Activated CD8-positive, alpha-beta memory T cell treated with anti-CD3 and anti-CD28 coated beads, Interleukin-2, amount 10 ng/mL, durations not matched to agents 7 days and 5 days (primary cell): ENCODE measurements at regions not wholly inside any gene's neighbourhood (a gene's known extent, or its start where the extent isn't known, plus 50 kb on each side); places are given as distances from the start of the nearest gene placed in this dataset.
"Not testable (repeated sequence)": the region's sequence is repeated elsewhere in the genome, so short reads cannot be mapped to it uniquely, and the experiment has no call there.

Experiments used
- ATAC-seq: fragments of 150-1000 bp; cut with Tn5 transposase; one replicate; pipeline ENCODE4 v1.10.0; 2021; ENCODE audit warnings: moderate library complexity
- CTCF ChIA-PET: fragments of 350-600 bp; sonication (Branson Sonifier 250); formaldehyde crosslinking; loops from one replicate; lab custom pipeline; 2021; ENCODE audit warnings: antibody characterized with exemption; lab: Charles Lee
- DNase-seq: peaks from one replicate; pipeline ENCODE4 v3.0.0-alpha.2; 2020
- H3K27ac Mint-ChIP-seq: one replicate; pipeline ENCODE4 v1.8.0; 2021; ENCODE audit warnings: mild to moderate bottlenecking, mixed read lengths
- H3K27me3 Mint-ChIP-seq: one replicate; pipeline ENCODE4 v1.8.0; 2021; ENCODE audit warnings: mixed read lengths
- H3K36me3 Mint-ChIP-seq: one replicate; pipeline ENCODE4 v1.8.0; 2021; ENCODE audit warnings: mild to moderate bottlenecking, mixed read lengths
- H3K4me1 Mint-ChIP-seq: one replicate; pipeline ENCODE4 v1.8.0; 2021; ENCODE audit warnings: mixed read lengths
- H3K4me3 Mint-ChIP-seq: one replicate; pipeline ENCODE4 v1.8.0; 2021; ENCODE audit warnings: mild to moderate bottlenecking, moderate library complexity, mixed read lengths
- H3K9me3 Mint-ChIP-seq: one replicate; pipeline ENCODE4 v1.8.0; 2022; ENCODE audit warnings: low read depth, mixed read lengths

- DNase-seq (no peak), ATAC-seq (no peak)
- H3K36me3 Mint-ChIP-seq = peaks cover 4% of the 10 kb centered on the region
- no peak overlapping the region for H3K4me3 Mint-ChIP-seq
- no peaks in the 10 kb centered on the region for H3K27me3 Mint-ChIP-seq
- H3K9me3 Mint-ChIP-seq = no peaks in the 10 kb centered on the region
- no peak overlapping the region for H3K27ac Mint-ChIP-seq
- CTCF ChIA-PET = no interaction called here
- no peaks in the 10 kb centered on the region for H3K4me1 Mint-ChIP-seq
Measured at GRCh38 chr17:83012200-83012785, 67.1 kb upstream of the METRNL start.

DNA sequence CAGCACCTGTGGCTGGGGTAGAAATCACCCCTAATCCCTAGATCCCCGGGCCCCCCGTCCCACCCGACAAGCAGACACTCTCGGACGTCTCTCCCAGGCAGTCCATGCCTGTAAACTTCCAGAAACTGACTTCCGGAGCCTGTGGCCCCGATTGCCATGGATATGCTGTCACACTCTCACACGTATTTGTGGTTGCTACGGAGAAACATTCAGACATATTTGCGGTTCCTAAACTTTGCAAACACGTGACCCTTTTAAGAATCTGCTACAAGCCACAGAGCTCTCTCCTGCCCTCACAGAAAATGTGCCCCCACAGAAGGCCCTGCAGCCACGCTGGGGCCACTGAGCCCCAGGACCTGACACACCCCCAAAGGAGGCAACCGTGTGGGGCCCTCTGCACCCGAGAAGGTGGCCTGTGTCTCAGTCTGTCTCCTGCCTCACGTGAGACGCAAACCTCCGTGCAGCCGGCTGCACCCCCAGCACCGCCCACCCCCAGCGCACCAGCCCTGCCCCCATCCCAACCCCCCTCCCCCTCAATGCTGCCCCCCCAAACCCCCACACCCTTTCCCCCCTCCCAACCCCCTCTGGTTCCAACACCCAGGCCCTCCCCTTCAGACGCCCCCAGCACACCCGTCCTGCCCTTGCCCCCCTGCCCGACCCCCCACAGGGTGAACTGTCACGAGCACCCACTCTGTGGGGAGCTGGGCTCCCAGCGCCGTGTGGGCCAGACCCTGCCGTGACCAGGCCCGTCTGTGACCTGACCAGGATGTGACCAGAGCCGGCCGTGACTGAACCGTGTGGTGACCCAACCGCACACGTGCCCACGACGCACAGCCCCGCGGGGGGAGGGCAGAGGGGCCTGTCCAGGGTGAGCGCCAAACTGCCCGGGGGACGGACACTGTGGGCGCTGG, 66.3 kb upstream of the METRNL start:
- Mint-ChIP-seq H3K9me3 (no peaks in the 10 kb centered on the region), H3K4me1 (no peaks in the 10 kb centered on the region), H3K4me3 (no peak overlapping the region), H3K27me3 (no peaks in the 10 kb centered on the region), H3K36me3 (peaks cover 8% of the 10 kb centered on the region), H3K27ac (no peak overlapping the region)
- CTCF ChIA-PET = no interaction called here
- ATAC-seq (no peak), DNase-seq (no peak)

DNA sequence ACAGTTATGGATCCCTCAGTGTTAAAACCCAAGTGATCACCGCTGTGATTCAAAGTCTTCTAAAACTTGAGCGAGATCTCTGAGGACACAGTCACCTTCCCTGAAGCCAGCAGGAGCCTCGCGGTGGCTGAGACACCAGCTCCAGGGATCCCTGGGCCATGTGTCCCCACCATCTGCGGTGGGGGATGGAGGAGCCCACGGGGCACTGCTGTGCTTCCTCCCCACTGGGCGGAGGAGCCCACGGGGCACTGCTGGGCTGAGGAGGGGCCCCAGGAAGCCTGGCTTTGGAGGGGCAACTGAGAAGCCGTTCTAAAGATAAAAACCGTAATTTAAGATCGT, 65.7 kb upstream of the METRNL start:
- CTCF ChIA-PET = no interaction called here
- no peak for ATAC-seq

DNA sequence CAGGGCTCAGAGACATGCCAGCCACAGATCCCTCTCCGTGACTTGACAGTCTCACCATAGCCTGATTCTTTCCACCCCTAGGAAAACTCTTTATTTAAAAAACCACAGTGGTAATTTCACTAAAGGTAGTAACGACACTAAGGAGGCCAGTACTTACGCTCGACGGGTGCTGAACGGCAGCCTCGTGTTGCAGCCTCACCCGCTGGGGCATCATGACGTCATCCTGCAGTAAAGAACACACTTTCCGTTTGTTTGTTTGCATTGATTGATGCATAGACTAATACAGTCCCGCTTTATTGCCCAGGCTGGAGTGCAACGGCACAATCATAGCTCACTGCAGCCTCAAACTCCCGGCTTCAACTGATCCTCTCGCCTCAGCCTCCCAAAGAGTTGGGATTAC, 65.1 kb upstream of the METRNL start:
- CTCF ChIA-PET = no interaction called here
- DNase-seq (no peak), ATAC-seq (no peak)
- Mint-ChIP-seq H3K4me3 (no peak overlapping the region), H3K4me1 (no peaks in the 10 kb centered on the region), H3K9me3 (no peaks in the 10 kb centered on the region), H3K27ac (no peak overlapping the region), H3K27me3 (no peaks in the 10 kb centered on the region), H3K36me3 (peaks cover 8% of the 10 kb centered on the region)

More for the DNA sequence above, 65.7 kb upstream of the METRNL start:
- Mint-ChIP-seq H3K4me3 (no peak overlapping the region), H3K9me3 (no peaks in the 10 kb centered on the region), H3K4me1 (no peaks in the 10 kb centered on the region), H3K27ac (no peak overlapping the region), H3K36me3 (peaks cover 8% of the 10 kb centered on the region), H3K27me3 (no peaks in the 10 kb centered on the region)
- no peak for DNase-seq

DNA sequence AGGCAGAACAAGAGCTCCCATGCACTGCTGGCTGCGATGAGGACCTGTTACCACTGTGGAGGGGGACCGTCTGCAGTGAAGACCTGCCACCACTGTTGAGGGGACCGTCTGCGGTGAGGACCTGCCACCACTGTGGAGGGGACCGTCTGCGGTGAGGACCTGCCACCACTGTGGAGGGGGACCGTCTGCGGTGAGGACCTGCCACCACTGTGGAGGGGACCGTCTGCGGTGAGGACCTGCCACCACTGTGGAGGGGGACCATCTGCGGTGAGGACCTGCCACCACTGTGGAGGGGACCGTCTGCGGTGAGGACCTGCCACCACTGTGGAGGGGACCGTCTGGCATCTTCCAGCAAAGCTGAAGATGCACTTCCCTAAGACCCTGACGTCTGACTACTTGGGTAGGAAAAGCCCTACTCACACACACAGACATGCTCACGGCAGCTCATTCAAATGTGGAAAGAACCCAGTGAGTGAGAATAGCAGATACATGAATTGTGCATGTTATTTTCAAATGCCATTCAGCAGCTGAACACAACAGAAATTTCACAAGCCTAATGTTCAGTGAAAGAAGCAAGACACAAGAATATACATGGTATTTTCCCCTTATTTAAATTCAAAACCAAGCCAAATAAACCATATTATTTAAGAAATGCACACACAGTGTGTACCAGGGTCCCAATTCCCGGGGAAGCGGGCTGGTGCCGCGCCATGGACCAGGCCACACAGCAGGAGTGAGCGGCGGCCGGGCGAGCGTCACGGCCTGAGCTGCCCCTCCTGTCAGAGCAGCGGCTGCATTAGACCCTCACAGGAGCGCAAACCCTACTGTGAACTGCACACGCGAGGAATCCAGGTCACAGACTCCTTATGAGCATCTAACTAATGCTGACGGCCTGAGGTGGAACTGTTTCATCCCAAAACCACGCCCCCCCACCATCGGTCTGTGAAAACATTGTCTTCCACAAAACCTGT, 64.2 kb upstream of the METRNL start:
- ATAC-seq = no peak
- Mint-ChIP-seq H3K36me3 (peaks cover 10% of the 10 kb centered on the region), H3K27ac (no peak overlapping the region), H3K4me3 (no peak overlapping the region), H3K4me1 (no peaks in the 10 kb centered on the region), H3K27me3 (no peaks in the 10 kb centered on the region), H3K9me3 (no peaks in the 10 kb centered on the region)
- no peak for DNase-seq
- CTCF ChIA-PET = no interaction called here

DNA sequence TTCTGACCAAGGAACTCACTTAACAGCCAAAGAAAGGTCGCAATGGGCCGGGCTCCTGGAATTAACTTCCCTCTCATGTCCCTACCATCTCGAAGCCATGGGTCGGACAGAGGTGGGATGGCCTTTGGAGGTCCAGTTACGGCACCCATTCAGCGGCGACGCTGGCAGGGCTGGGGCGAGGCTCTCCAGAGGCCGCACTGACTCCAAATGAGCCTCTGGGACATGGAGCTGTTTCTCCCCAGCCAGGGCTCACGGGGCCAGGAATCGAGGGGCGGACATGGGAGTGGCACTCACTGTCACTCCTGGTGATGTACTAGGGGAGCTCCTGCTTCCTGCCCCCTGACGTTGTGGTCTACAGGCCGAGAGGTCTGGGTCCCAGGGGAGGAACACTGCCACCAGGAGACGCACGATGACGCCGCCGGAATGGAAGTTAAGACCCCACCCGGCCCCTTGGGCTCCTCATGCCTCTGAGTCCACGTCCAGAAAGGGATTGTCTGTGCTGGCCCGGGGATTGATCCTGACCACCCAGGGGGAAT, 60.7 kb upstream of the METRNL start:
- Mint-ChIP-seq H3K9me3 (no peaks in the 10 kb centered on the region), H3K36me3 (peaks cover 7% of the 10 kb centered on the region), H3K27me3 (no peaks in the 10 kb centered on the region), H3K4me3 (no peak overlapping the region), H3K27ac (no peak overlapping the region), H3K4me1 (peaks cover 4% of the 10 kb centered on the region)
- no peak for DNase-seq
- no peak for ATAC-seq
- CTCF ChIA-PET = interaction anchor here (1.0 kb wide), 1 partner anchor 55 kb away, joined by 4 read pairs; no protein-coding TSS in a partner anchor

DNA sequence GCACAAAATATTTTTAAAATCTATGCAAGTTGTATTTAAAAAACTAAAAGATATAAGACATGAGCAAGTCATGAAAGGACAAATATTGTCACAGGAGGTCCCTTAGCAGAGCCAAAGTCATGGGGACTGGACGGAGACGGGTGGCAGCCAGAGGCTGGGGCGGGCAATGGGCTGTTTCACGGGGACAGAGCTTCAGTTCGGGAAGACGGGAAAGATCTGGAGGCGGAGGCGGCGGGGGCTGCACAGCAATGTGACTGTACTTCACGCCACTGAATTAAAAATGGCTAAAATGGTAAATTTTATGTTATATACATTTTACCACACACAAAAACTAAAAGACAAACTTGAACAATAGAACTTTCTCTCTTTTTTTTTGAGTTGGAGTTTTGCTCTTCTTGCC, 60.0 kb upstream of the METRNL start:
- no peak for DNase-seq
- Mint-ChIP-seq H3K4me3 (no peak overlapping the region), H3K27me3 (no peaks in the 10 kb centered on the region), H3K4me1 (peaks cover 8% of the 10 kb centered on the region), H3K27ac (no peak overlapping the region), H3K36me3 (peaks cover 7% of the 10 kb centered on the region), H3K9me3 (no peaks in the 10 kb centered on the region)
- CTCF ChIA-PET = interaction anchor here (1.0 to 1.7 kb wide), 2 partner anchors 56 to 241 kb away, joined by 3 to 4 read pairs; no protein-coding TSS in a partner anchor
- ATAC-seq = no peak

DNA sequence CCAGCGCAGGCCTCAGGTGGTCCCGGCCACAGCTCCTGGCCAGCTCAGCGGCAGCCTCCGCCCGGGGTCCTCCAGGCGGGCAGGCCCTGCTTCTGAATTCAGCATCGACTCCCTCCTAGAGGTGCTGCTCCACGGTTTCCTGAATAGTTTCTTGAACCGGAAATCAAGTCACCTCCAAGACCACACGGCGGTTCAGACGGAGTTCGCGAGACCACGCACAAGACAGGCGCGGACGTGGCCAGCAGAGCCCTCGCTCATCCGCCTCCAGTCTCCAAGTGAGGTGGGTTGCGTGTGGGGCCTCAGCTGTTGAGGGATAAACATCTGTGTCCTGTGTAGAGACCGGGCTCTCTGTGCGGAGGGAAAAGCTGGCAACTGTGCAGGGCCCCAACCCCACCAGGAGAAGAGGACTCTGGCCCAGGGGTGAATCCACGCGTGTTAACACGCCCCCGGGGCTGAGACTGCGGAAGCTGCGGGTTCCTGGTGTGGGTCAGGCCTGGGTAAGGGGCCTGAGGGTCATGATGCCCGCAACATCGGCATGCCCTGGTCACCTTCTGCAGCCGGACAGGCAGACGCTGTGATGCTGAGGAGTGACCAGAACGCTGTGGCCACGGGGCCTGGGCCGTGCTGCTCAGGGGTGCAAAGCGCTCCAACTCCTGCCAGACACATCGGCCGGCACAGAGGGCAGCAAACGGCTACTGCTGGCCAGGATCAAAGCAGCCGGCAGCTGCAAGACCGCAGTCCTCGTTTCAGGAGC, 55.0 kb upstream of the METRNL start:
- ATAC-seq = peak; percentile 16
- CTCF ChIA-PET = interaction anchor here (1.4 kb wide), 1 partner anchor 243 kb away, joined by 4 read pairs; no protein-coding TSS in a partner anchor
- Mint-ChIP-seq H3K27ac (no peak overlapping the region), H3K4me1 (peaks cover 36% of the 10 kb centered on the region), H3K4me3 (no peak overlapping the region), H3K27me3 (no peaks in the 10 kb centered on the region), H3K36me3 (peaks cover 8% of the 10 kb centered on the region), H3K9me3 (no peaks in the 10 kb centered on the region)
- peak; percentile 63 for DNase-seq

DNA sequence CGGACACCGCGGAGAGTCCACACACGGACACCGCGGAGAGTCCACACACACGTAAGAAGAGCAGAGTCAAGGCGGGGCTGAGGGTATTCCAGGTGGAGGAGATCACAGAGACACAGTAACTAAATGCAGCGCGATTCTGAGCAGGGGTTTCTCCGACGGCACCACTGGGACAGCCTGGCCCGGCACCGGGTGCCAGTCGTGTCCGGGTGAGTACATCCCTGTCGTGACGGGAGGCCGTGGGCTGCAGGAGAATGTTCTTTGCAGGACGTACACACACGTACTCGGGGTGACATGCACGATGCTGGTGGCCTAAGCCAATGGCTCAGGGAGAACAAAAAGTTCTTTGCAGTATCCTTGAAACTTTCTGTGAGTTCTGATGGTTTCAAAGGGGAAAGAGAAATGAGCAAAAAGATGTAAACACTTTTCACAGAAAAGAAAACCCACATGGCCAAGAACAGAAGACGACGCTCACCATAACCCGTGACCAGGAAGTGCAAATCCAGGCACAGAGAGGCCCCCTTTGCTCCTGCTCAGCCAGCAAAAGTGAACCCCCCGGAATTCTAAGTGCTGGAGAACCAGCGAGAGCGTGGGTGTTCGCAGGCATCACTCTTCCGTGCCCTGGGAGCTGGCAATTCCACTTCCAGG, 53.7 kb upstream of the METRNL start:
- Mint-ChIP-seq H3K4me1 (peaks cover 36% of the 10 kb centered on the region), H3K4me3 (peak overlapping the region; percentile 51), H3K27ac (peak overlapping the region; percentile 75), H3K9me3 (no peaks in the 10 kb centered on the region), H3K27me3 (no peaks in the 10 kb centered on the region), H3K36me3 (peaks cover 8% of the 10 kb centered on the region)
- CTCF ChIA-PET = no interaction called here
- peak; percentile 47 for ATAC-seq
- peak; percentile 40 for DNase-seq

GRCh38 chr17:83026311-83026811, 53.0 kb upstream of the METRNL start:
- peak overlapping the region; percentile 75 for H3K27ac Mint-ChIP-seq
- no peaks in the 10 kb centered on the region for H3K9me3 Mint-ChIP-seq
- CTCF ChIA-PET = no interaction called here
- H3K36me3 Mint-ChIP-seq = peaks cover 9% of the 10 kb centered on the region
- H3K4me1 Mint-ChIP-seq = peaks cover 36% of the 10 kb centered on the region
- DNase-seq = peak; percentile 50
- peak overlapping the region; percentile 51 for H3K4me3 Mint-ChIP-seq
- no peaks in the 10 kb centered on the region for H3K27me3 Mint-ChIP-seq
- ATAC-seq = peak; percentile 67

DNA sequence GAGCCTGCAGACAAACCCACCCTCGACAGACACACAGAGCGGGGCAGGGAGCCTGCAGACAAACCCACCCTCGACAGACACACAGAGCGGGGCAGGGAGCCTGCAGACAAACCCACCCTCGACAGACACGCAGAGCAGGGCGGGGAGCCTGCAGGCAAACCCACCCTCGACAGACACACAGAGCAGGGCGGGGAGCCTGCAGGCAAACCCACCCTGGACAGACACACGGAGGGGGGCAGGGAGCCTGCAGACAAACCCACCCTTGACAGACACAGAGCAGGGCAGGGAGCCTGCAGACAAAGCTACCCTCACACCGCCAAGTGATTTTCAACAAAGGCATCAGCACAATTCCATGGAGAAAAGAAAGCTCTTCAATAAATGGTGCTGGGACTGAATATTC, 52.5 kb upstream of the METRNL start:
- H3K27me3 Mint-ChIP-seq, ATAC-seq, H3K27ac Mint-ChIP-seq, CTCF ChIA-PET, H3K9me3 Mint-ChIP-seq, H3K4me3 Mint-ChIP-seq: not testable (repeated sequence)
- H3K36me3 Mint-ChIP-seq = peaks cover 15% of the 10 kb centered on the region
- DNase-seq = peak; percentile 25
- peaks cover 36% of the 10 kb centered on the region for H3K4me1 Mint-ChIP-seq

DNA sequence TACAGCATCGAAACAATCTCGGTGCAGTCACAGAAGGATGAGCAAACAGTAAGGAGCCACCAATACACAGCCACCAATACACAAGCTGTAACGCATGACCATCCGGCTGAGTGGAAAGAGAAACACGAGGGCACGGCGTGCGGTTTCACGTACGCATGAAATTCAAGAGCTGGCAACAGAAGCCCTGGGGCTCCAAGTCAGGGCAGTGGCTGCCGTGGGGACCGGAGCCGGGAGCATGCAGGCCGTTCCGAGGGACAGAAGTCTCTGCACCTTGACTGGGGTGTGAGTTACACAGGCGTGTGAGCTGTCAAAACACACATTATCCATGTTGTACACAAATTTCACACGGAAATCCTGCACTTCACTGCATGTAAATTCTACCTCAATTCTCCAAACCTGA, 50.6 kb upstream of the METRNL start:
- Mint-ChIP-seq H3K27ac (no peak overlapping the region), H3K4me1 (peaks cover 32% of the 10 kb centered on the region), H3K27me3 (no peaks in the 10 kb centered on the region), H3K4me3 (no peak overlapping the region), H3K9me3 (no peaks in the 10 kb centered on the region), H3K36me3 (peaks cover 19% of the 10 kb centered on the region)
- DNase-seq (no peak), ATAC-seq (no peak)
- CTCF ChIA-PET = interaction anchor here (1.5 kb wide), 1 partner anchor 172 kb away, joined by 4 read pairs; no protein-coding TSS in a partner anchor
